H9 (cell line): ENCODE measurements at regions not wholly inside any gene's neighbourhood (a gene's known extent, or its start where the extent isn't known, plus 50 kb on each side); places are given as distances from the start of the nearest gene placed in this dataset.
A peak's percentile ranks its signal among the peaks of the same experiment; 100 is the strongest.

Source experiments
- DNase-seq: peaks from one replicate; pipeline ENCODE4 v3.0.0-alpha.2; 2017
- H2AFZ ChIP-seq: one replicate; pipeline ENCODE4 v1.6.1; 2013; ENCODE audit warnings: mild to moderate bottlenecking, low read length, control low read depth, moderate library complexity
- H2AK5ac ChIP-seq: 2 replicates; pipeline ENCODE4 v1.6.1; 2013; ENCODE audit warnings: low read length, control low read depth, mixed read lengths; ENCODE audit not compliant: insufficient read length
- H2BK120ac ChIP-seq: one replicate; pipeline ENCODE4 v1.6.1; 2013; ENCODE audit warnings: low read depth, mild to moderate bottlenecking, low read length, control low read depth, inconsistent platforms; ENCODE audit not compliant: poor library complexity, severe bottlenecking
- H2BK12ac ChIP-seq: 2 replicates; pipeline ENCODE4 v1.6.1; 2013; ENCODE audit warnings: low read length, control low read depth, mixed read lengths, low read depth; ENCODE audit not compliant: insufficient read length
- H2BK15ac ChIP-seq: 2 replicates; pipeline ENCODE4 v1.6.1; 2013; ENCODE audit warnings: low read depth, low read length, control low read depth
- H2BK20ac ChIP-seq: one replicate; pipeline ENCODE4 v1.6.1; 2013; ENCODE audit warnings: low read depth, mild to moderate bottlenecking, low read length, control low read depth, inconsistent platforms; ENCODE audit not compliant: poor library complexity, severe bottlenecking
- H2BK5ac ChIP-seq: 2 replicates; pipeline ENCODE4 v1.6.1; 2013; ENCODE audit warnings: low read length, control low read depth, mixed read lengths; ENCODE audit not compliant: insufficient read length
- H3K14ac ChIP-seq: 2 replicates; pipeline ENCODE4 v1.6.1; 2013; ENCODE audit warnings: low read length, control low read depth; ENCODE audit not compliant: insufficient read depth
- H3K18ac ChIP-seq: 2 replicates; pipeline ENCODE4 v1.6.1; 2013; ENCODE audit warnings: low read depth, mild to moderate bottlenecking, mixed read lengths, low read length, control low read depth; ENCODE audit not compliant: insufficient read length
- H3K23ac ChIP-seq: 2 replicates; pipeline ENCODE4 v1.6.1; 2013; ENCODE audit warnings: low read length, control low read depth, mixed read lengths, low read depth; ENCODE audit not compliant: insufficient read length
- H3K23me2 ChIP-seq: 2 replicates; pipeline ENCODE4 v1.6.1; 2013; ENCODE audit warnings: low read depth, mild to moderate bottlenecking, mixed read lengths, low read length, control low read depth; ENCODE audit not compliant: insufficient read length, poor library complexity, severe bottlenecking
- H3K27ac ChIP-seq: 2 replicates; pipeline ENCODE4 v1.5.1; 2013; ENCODE audit warnings: low read length, control low read depth, mixed read lengths, low read depth; ENCODE audit not compliant: insufficient read length
- H3K27me3 ChIP-seq: 2 replicates; pipeline ENCODE4 v1.6.1; 2013; ENCODE audit warnings: low read length, control low read depth, inconsistent platforms; ENCODE audit not compliant: insufficient read depth
- H3K4ac ChIP-seq: 2 replicates; pipeline ENCODE4 v1.6.1; 2013; ENCODE audit warnings: low read depth, mild to moderate bottlenecking, control low read depth, inconsistent platforms, low read length, moderate library complexity
- H3K4me1 ChIP-seq: 2 replicates; pipeline ENCODE4 v1.6.1; 2013; ENCODE audit warnings: low read length, control low read depth, inconsistent platforms; ENCODE audit not compliant: insufficient read depth
- H3K4me2 ChIP-seq: 2 replicates; pipeline ENCODE4 v1.6.1; 2013; ENCODE audit warnings: low read length, control low read depth, mixed read lengths; ENCODE audit not compliant: insufficient read length, insufficient read depth
- H3K56ac ChIP-seq: 2 replicates; pipeline ENCODE4 v1.6.1; 2013; ENCODE audit warnings: low read depth, mild to moderate bottlenecking, mixed read lengths, low read length, control low read depth; ENCODE audit not compliant: insufficient read length
- H3K79me1 ChIP-seq: 2 replicates; pipeline ENCODE4 v1.6.1; 2013; ENCODE audit warnings: low read depth, mild to moderate bottlenecking, moderate library complexity, low read length, control low read depth, inconsistent platforms; ENCODE audit not compliant: insufficient read depth, poor library complexity, severe bottlenecking
- H3K79me2 ChIP-seq: 2 replicates; pipeline ENCODE4 v1.6.1; 2013; ENCODE audit warnings: low read length, control low read depth, inconsistent platforms; ENCODE audit not compliant: insufficient read depth
- H3K9ac ChIP-seq: 2 replicates; pipeline ENCODE4 v1.6.1; 2013; ENCODE audit warnings: low read length, control low read depth, mixed read lengths; ENCODE audit not compliant: insufficient read length; ENCODE audit errors: extremely low read depth
- H3K9me3 ChIP-seq: one replicate; pipeline ENCODE4 v1.6.1; 2013; ENCODE audit warnings: low read depth, low read length, inconsistent platforms; ENCODE audit not compliant: control insufficient read depth
- H3T11ph ChIP-seq: one replicate; pipeline ENCODE4 v1.6.1; 2013; ENCODE audit warnings: mild to moderate bottlenecking, low read length, control low read depth, inconsistent platforms
- H4K20me1 ChIP-seq: one replicate; pipeline ENCODE4 v1.6.1; 2013; ENCODE audit not compliant: control insufficient read depth, insufficient read length, insufficient read depth
- H4K5ac ChIP-seq: 2 replicates; pipeline ENCODE4 v1.6.1; 2013; ENCODE audit warnings: low read depth, mild to moderate bottlenecking, mixed read lengths, low read length, control low read depth; ENCODE audit not compliant: insufficient read length
- H4K8ac ChIP-seq: replicated peaks from 2 replicates; pipeline ENCODE4 v1.6.1; 2013; ENCODE audit warnings: low read length, control low read depth, mixed read lengths, low read depth; ENCODE audit not compliant: insufficient read length
- H4K91ac ChIP-seq: 2 replicates; pipeline ENCODE4 v1.6.1; 2013; ENCODE audit warnings: low read depth, mild to moderate bottlenecking, moderate library complexity, mixed read lengths, low read length, control low read depth; ENCODE audit not compliant: insufficient read length
- H3K27ac Mint-ChIP-seq, 3 experiments: 2 replicates in 2 of 3; 3 replicates in 1 of 3; pipeline ENCODE4 v1.8.0; 2020 to 2021; ENCODE audit warnings: mixed read lengths in 3 of 3, mild to moderate bottlenecking in 1 of 3, moderate library complexity in 1 of 3
- H3K27me3 Mint-ChIP-seq: 2 replicates; pipeline ENCODE4 v1.8.0; 2021; ENCODE audit warnings: low read depth, mild to moderate bottlenecking, moderate library complexity, mixed read lengths
- H3K36me3 Mint-ChIP-seq, 3 experiments: 2 replicates in 2 of 3; 3 replicates in 1 of 3; pipeline ENCODE4 v1.8.0; 2020 to 2021; ENCODE audit warnings: low read depth in 3 of 3, mixed read lengths in 3 of 3; ENCODE audit not compliant: insufficient read depth in 1 of 3
- H3K4me1 Mint-ChIP-seq, 2 experiments: 2 replicates each; pipeline ENCODE4 v1.8.0; 2020; ENCODE audit warnings: mixed read lengths in 2 of 2
- H3K4me3 Mint-ChIP-seq, 2 experiments: 2 replicates in 1 of 2; 3 replicates in 1 of 2; pipeline ENCODE4 v1.8.0; 2020 to 2021; ENCODE audit warnings: mild to moderate bottlenecking in 2 of 2, mixed read lengths in 2 of 2, moderate library complexity in 1 of 2
- H3K9me3 Mint-ChIP-seq, 2 experiments: 2 replicates in 1 of 2; 3 replicates in 1 of 2; pipeline ENCODE4 v1.8.0; 2020; ENCODE audit warnings: mild to moderate bottlenecking in 2 of 2, mixed read lengths in 2 of 2, moderate library complexity in 1 of 2
- CTCF ChIP-seq: fragments of 200-600 bp; sonication (generic); conservative IDR thresholded peaks from 3 replicates; pipeline ENCODE4 v1.8.0; 2021; ENCODE audit warnings: antibody characterized with exemption, mild to moderate bottlenecking
- WGBS: extraction: QIAGEN DNeasy Blood & Tissue Kit; methylation state at CpG from one replicate; pipeline ENCODE4 v1.1.7; 2013; ENCODE audit warnings: missing lambda C conversion rate, low lambda C conversion rate, mixed read lengths; ENCODE audit not compliant: insufficient read length; ENCODE audit errors: extremely low coverage; 5-methylcytosine and 5-hydroxymethylcytosine counted together

- no peak overlapping the region for H3K4ac ChIP-seq
- H3K4me2 ChIP-seq = no peak overlapping the region
- no peak overlapping the region for H2BK12ac ChIP-seq
- no peaks in the 10 kb centered on the region for H3K27me3 ChIP-seq
- H2BK15ac ChIP-seq = no peak overlapping the region
- H3K4me1 Mint-ChIP-seq = peaks cover 15% of the 10 kb centered on the region in 2 experiments
- no peak overlapping the region for H3K9ac ChIP-seq
- H4K20me1 ChIP-seq = no peaks in the 10 kb centered on the region
- H3K27me3 Mint-ChIP-seq = no peaks in the 10 kb centered on the region; the same call in 1 of the 2 replicates
- H3K9me3 ChIP-seq = no peaks in the 10 kb centered on the region
- H2BK5ac ChIP-seq = no peak overlapping the region
- H3K4me3 Mint-ChIP-seq = no peak overlapping the region
- no peak overlapping the region for H2AK5ac ChIP-seq
- H3K14ac ChIP-seq = no peak overlapping the region
- no peaks in the 10 kb centered on the region for H3K23me2 ChIP-seq
- H3K79me1 ChIP-seq = no peaks in the 10 kb centered on the region
- peak overlapping the region in 1 of 3 experiments; percentile 42; a peak in 2 of 7 replicates for H3K27ac Mint-ChIP-seq
- no peak overlapping the region for H4K8ac ChIP-seq
- DNase-seq = no peak
- no peak overlapping the region for H4K91ac ChIP-seq
- H4K5ac ChIP-seq = no peak overlapping the region
- no peak overlapping the region for H2BK20ac ChIP-seq
- no peak overlapping the region for H3T11ph ChIP-seq
- no peaks in the 10 kb centered on the region for H3K4me1 ChIP-seq
- H3K9me3 Mint-ChIP-seq = no peaks in the 10 kb centered on the region
- no peak overlapping the region for H3K23ac ChIP-seq
- no peak overlapping the region for H3K18ac ChIP-seq
- WGBS = no CpG with 5 or more reads among the region's 7 CpGs
- H3K79me2 ChIP-seq = no peaks in the 10 kb centered on the region
- TF ChIP-seq CTCF = no peak
- no peak overlapping the region for H2BK120ac ChIP-seq
- H3K27ac ChIP-seq = no peak overlapping the region
- H3K56ac ChIP-seq = no peak overlapping the region
- no peaks in the 10 kb centered on the region for H3K36me3 Mint-ChIP-seq
- H2AFZ ChIP-seq = no peak overlapping the region
Observed at GRCh38 chr16:5581908-5582307, 484.3 kb upstream of the EEF2KMT start.
